D721Med (cell line): ENCODE measurements at regions not wholly inside any gene's neighbourhood (a gene's known extent, or its start where the extent isn't known, plus 50 kb on each side); places are given as distances from the start of the nearest gene placed in this dataset.
"Not testable (repeated sequence)": the region's sequence is repeated elsewhere in the genome, so short reads cannot be mapped to it uniquely, and the experiment has no call there.

Source experiments
- DNase-seq: peaks from one replicate; pipeline ENCODE4 v3.0.0; 2011; ENCODE audit warnings: low spot score; ENCODE audit not compliant: insufficient read length
- FAIRE-seq: peaks from 2 replicates; lab custom pipeline; 2011; peaks lifted over from hg19 to GRCh38; lab: Jason Lieb, UNC
- TF ChIP-seq, protein P1 (sequence below): IDR thresholded peaks from 2 replicates; pipeline ENCODE4 v1.5.1; 2012; ENCODE audit warnings: mild to moderate bottlenecking, control low read depth; ENCODE audit not compliant: insufficient read depth; ENCODE audit errors: missing control alignments

GRCh38 chr3:24684506-24685023, 189.9 kb upstream of the THRB start:
- TF ChIP-seq, protein P1, sequence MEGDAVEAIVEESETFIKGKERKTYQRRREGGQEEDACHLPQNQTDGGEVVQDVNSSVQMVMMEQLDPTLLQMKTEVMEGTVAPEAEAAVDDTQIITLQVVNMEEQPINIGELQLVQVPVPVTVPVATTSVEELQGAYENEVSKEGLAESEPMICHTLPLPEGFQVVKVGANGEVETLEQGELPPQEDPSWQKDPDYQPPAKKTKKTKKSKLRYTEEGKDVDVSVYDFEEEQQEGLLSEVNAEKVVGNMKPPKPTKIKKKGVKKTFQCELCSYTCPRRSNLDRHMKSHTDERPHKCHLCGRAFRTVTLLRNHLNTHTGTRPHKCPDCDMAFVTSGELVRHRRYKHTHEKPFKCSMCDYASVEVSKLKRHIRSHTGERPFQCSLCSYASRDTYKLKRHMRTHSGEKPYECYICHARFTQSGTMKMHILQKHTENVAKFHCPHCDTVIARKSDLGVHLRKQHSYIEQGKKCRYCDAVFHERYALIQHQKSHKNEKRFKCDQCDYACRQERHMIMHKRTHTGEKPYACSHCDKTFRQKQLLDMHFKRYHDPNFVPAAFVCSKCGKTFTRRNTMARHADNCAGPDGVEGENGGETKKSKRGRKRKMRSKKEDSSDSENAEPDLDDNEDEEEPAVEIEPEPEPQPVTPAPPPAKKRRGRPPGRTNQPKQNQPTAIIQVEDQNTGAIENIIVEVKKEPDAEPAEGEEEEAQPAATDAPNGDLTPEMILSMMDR = no peak
- DNase-seq (no peak), FAIRE-seq (no peak)

DNA sequence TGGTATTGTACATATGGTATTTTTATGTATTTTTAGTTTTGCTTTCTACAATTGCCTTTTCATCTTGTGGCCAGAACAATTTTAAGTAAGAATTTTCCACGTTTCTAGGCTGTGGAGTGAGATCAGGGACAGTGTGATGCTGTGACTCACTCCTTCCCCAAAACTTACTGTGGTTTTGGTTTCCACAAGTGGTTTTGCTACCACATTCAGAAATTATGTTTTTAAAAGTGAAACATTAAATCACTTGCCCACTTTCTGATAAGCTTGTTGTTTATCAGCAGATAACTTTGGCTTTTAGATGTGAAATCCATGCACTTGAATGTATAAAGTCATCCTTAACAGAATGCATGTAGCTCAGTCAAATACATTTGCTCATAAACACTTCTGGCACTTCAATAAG, 192.2 kb upstream of the THRB start:
- FAIRE-seq (no peak), DNase-seq (no peak)
- TF ChIP-seq, protein P1 = no peak

DNA sequence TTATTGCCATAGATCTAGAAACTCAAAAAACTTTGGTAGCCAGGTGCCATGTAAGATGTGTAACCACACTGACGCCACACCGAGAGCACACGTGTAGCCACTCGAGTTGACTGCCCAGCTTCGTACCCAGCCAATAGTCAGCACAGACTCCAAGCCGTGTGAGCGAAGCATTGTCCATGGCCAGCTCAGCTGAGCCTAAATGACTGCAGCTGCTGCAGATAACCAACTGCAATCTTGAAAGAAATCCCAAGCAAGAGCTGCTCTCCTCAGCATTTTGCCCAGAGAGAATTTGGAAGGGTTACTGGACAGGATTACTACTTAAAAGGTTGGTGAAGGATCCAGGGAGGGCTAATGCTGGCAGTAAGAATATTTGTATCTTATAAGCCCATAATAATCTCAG, 193.0 kb upstream of the THRB start:
- TF ChIP-seq, protein P1 = no peak
- DNase-seq = no peak
- FAIRE-seq = no peak

DNA sequence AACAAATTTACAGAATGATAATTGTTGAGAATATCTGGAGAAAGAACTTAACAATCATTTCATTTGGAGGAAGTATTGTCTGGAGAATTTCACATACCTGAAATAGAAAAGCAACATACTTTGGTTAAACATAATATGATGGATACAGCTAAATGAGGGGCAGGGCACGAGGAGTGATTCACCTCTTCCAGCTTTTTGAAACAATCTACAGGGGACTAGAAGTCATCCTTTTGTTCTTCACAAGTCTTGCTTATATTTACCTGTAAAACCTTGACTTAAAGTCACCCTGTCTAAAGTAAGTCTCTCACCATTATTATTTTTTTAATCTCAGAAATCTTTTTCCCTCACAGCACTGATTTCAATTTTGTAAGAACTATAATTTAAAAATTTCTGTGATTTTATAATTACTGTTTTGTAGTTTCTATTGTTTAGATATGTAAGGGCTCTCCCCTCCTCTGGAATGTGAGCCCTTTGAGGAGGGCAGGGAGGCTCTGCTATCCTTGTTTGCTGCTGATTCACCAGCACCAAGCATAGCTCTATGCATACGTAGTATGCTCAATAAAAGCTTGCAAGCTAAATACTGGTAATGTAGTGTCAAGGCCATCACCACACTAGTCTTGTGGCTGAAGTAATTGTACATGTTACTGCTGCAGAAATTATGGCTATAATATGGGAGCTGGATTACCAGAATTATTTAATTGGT, 193.9 kb upstream of the THRB start:
- DNase-seq (no peak), FAIRE-seq (no peak)
- TF ChIP-seq, protein P1 = no peak

GRCh38 chr3:24689353-24689752, 194.7 kb upstream of the THRB start:
- TF ChIP-seq, protein P1 = no peak
- DNase-seq = no peak
- peak; percentile 38 for FAIRE-seq

DNA sequence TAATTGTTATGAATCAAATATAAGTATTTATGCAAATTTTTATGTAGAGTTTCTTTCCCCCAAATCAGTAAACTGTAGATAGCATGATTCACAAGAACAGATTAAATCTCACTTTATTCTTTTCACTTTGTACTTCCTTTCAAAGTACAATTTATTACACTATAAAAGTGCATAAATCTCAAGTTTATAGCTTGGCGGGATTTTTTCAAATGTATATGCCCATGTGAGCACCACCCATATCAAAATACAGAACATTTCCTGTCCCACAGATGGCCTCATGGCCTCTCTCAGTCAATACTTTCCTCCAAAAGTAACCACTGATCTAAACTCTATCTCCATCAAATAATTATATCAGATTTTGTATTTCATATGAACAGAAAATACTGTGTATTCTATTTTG, 196.1 kb upstream of the THRB start:
- DNase-seq (no peak), FAIRE-seq (no peak)
- TF ChIP-seq, protein P1 = no peak

DNA sequence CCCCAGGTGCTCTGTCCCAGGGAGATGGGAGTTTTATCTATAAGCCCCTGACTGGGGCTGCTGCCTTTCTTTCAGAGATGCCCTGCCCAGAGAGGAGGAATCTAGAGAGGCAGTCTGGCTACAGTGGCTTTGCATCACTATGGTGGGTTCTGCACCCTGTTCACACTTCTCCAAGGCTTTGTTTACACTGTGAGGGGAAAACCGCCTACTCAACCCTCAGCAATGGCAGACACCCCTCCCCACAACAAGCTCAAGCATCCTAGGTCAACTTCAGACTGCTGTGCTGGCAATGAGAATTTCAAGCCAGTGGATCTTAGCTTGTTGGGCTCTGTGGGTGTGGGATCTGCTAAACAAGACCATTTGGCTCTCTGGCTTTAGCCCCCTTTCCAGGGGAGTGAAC, 204.4 kb upstream of the THRB start:
- DNase-seq, FAIRE-seq: not testable (repeated sequence)
